Small intestine (tissue), 7 donors: ENCODE measurements at regions not wholly inside any gene's neighbourhood (a gene's known extent, or its start where the extent isn't known, plus 50 kb on each side); places are given as distances from the start of the nearest gene placed in this dataset.
"Not testable (repeated sequence)": the region's sequence is repeated elsewhere in the genome, so short reads cannot be mapped to it uniquely, and the experiment has no call there.

Experiments used
- DNase-seq, 2 donors: peaks; one replicate each; pipeline versions ENCODE4 v3.0.0 to v3.0.0-alpha.2; 2013
- FAIRE-seq: peaks from 2 replicates; lab custom pipeline; 2012; peaks lifted over from hg19 to GRCh38; lab: Jason Lieb, UNC
- H3K27ac ChIP-seq, 3 donors: one replicate each; pipeline ENCODE4 v1.5.1; 2013; ENCODE audit warnings: low read length in 2 of 3, mild to moderate bottlenecking in 2 of 3, control low read depth in 1 of 3, inconsistent platforms in 1 of 3, low read depth in 1 of 3, moderate library complexity in 1 of 3
- H3K27me3 ChIP-seq, 3 donors: one replicate each; pipeline ENCODE4 v1.6.1; 2013; ENCODE audit warnings: low read length in 3 of 3, inconsistent platforms in 1 of 3; ENCODE audit not compliant: control insufficient read depth in 3 of 3, insufficient read depth in 3 of 3
- H3K36me3 ChIP-seq, 3 donors: one replicate each; pipeline ENCODE4 v1.6.1; 2013; ENCODE audit warnings: low read length in 3 of 3, inconsistent platforms in 1 of 3, low read depth in 1 of 3, mild to moderate bottlenecking in 1 of 3, moderate library complexity in 1 of 3; ENCODE audit not compliant: control insufficient read depth in 3 of 3, insufficient read depth in 2 of 3
- H3K4me1 ChIP-seq, 3 donors: one replicate each; pipeline ENCODE4 v1.6.1; 2013; ENCODE audit warnings: low read length in 2 of 3, inconsistent platforms in 1 of 3, low read depth in 1 of 3, mild to moderate bottlenecking in 1 of 3, moderate library complexity in 1 of 3; ENCODE audit not compliant: control insufficient read depth in 3 of 3, insufficient read depth in 2 of 3
- H3K4me3 ChIP-seq, 3 donors: one replicate each; pipeline ENCODE4 v1.5.1; 2013; ENCODE audit warnings: low read length in 3 of 3, control low read depth in 1 of 3, inconsistent platforms in 1 of 3, low read depth in 1 of 3, mild to moderate bottlenecking in 1 of 3, moderate library complexity in 1 of 3
- H3K9me3 ChIP-seq, 2 donors: one replicate each; pipeline ENCODE4 v1.6.1; 2013; ENCODE audit warnings: low read depth in 1 of 2, low read length in 1 of 2; ENCODE audit not compliant: control insufficient read depth in 2 of 2, insufficient read depth in 1 of 2
- WGBS, 3 donors: extraction: QIAGEN DNeasy Blood & Tissue Kit; methylation state at CpG; one replicate each; pipeline ENCODE4 v1.1.7; 2013; 5-methylcytosine and 5-hydroxymethylcytosine counted together
- donor health status: healthy with polysubstance abuse.
- donor health status: control.
- donor health status: control.
- donor health status: Bipolar disorder and iron deficiency.
- donor health status: healthy.

DNA sequence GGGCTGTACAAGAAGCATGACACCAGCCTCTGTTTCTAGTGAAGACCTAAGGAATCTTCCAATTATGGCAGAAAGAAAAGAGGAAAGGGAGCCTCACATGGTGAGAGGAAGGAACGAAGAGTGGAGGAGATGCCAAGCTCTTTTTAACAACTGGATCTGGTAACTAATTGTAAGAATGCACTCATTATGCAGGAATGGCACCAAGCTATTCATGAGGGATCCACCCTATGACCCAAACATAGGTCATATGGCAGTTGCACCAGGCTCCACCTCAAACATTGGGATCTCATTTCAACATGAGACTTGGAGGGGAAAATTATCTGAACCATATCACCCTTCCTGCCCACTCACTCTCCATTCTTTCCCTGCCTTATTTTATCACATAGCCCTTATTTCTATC is 496.0 kb upstream of the SPTLC3 start:
- Histone ChIP-seq H3K27me3 (no peaks in the 10 kb centered on the region), H3K4me3 (no peak overlapping the region), H3K4me1 (no peaks in the 10 kb centered on the region), H3K36me3 (no peaks in the 10 kb centered on the region), H3K9me3 (no peaks in the 10 kb centered on the region), H3K27ac (no peak overlapping the region)
- no peak for DNase-seq
- FAIRE-seq: no peak
- 67 to 81% (median 68%) methylated on average over 1 of the region's 1 CpG for WGBS, 3 donors

DNA sequence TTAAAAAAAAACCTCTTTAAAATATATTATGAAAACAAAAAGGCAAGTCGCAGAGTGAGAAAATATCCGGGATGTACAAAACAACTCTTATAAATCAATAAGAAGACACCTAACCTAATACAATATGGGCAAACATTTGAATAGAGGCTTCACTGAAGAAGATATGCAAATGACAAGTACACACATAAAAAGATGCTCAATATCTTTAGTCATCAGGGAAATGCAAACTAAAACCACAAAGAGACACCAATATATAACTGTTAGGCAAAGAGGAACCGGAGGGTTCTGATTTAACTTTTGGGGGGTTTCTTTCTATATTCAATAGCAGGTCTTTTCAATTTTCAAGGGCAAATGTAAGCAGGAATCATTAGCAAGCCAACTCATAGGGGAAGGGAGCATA is 480.7 kb upstream of the SPTLC3 start:
- DNase-seq (no peak), FAIRE-seq (no peak)
- Histone ChIP-seq H3K36me3 (no peaks in the 10 kb centered on the region), H3K4me3 (no peak overlapping the region), H3K27me3 (no peaks in the 10 kb centered on the region), H3K9me3 (no peaks in the 10 kb centered on the region), H3K27ac (no peak overlapping the region), H3K4me1 (no peaks in the 10 kb centered on the region)
- WGBS, 3 donors: 86 to 90% (median 86%) methylated on average over 3 of the region's 3 CpGs

DNA sequence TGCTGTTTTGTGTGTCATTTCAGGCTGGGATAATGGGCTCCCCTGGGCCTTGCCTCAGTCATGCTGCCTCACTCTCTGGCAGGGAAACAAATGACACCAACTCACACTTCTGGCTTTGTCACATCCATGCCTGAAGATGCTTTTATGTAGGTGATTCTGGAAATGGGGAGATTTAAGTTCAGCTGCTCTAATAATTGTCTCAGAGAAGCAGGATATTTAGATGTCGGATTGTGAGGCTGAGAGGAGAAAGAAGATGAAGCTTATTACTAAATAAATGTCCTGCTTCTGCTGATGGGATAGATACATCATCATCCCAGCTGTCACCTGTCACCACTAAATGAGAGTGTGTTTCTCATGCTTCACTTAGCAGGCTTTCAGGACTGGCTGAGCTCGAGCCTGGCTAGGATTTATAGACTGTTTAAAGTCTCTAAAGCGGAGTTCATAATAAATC is 480.2 kb upstream of the SPTLC3 start:
- no peaks in the 10 kb centered on the region for H3K4me1 ChIP-seq
- WGBS, 3 donors: 46 to 62% (median 53%) methylated on average over 3 of the region's 3 CpGs
- no peak for DNase-seq
- H3K27me3 ChIP-seq: no peaks in the 10 kb centered on the region
- no peak overlapping the region for H3K27ac ChIP-seq
- H3K36me3 ChIP-seq: no peaks in the 10 kb centered on the region
- no peaks in the 10 kb centered on the region for H3K9me3 ChIP-seq
- H3K4me3 ChIP-seq: no peak overlapping the region
- no peak for FAIRE-seq

DNA sequence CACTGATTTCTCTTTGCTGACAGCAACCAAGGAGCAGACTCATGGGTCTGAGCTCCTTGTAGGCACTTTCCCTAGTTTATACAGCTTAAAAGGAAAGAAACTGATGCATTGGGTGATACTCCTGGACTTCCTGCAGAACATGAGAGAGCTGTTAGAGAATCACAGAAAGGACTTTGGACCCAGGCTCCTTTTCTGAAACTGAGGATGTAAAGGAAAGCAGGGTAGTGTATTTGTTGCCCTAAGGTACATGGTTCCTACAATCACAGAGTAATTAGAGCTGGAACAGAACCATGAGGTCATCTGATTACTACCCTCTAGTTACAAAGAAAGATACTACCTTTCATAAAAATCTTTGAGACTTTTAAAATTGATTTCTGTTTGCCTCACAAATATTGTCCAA is 477.1 kb upstream of the SPTLC3 start:
- H3K4me1 ChIP-seq: no peaks in the 10 kb centered on the region
- no peaks in the 10 kb centered on the region for H3K27me3 ChIP-seq
- FAIRE-seq: no peak
- H3K4me3 ChIP-seq: no peak overlapping the region
- no peaks in the 10 kb centered on the region for H3K9me3 ChIP-seq
- peak; percentile 1 to 6 for DNase-seq
- no peak overlapping the region for H3K27ac ChIP-seq
- H3K36me3 ChIP-seq: no peaks in the 10 kb centered on the region

DNA sequence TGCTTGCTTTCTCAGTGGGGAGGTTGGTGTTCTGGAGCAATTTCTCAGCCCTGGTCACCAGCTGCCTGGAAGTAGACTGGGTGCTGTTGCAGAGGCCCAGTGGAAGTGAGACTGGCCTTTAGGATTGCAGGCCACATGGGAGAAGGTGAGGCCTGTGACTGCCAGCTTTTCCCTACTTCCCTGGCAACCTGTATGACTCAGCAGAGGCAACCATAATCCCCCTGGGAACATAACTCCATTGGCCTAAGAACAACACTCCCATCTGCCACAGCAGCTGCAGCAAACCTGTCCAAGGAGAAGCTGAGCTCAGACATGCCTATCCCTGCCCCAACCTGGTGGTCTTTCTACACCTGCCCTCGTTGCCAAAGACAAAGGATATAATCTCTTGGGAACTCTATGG is 473.5 kb upstream of the SPTLC3 start:
- no peak overlapping the region for H3K4me3 ChIP-seq
- DNase-seq: no peak
- H3K4me1 ChIP-seq: no peaks in the 10 kb centered on the region
- H3K27ac ChIP-seq: no peak overlapping the region
- no peaks in the 10 kb centered on the region for H3K9me3 ChIP-seq
- no peak for FAIRE-seq
- no peaks in the 10 kb centered on the region for H3K27me3 ChIP-seq
- H3K36me3 ChIP-seq: no peaks in the 10 kb centered on the region
- 11 to 24% (median 20%) methylated on average over 1 of the region's 1 CpG for WGBS, 3 donors

DNA sequence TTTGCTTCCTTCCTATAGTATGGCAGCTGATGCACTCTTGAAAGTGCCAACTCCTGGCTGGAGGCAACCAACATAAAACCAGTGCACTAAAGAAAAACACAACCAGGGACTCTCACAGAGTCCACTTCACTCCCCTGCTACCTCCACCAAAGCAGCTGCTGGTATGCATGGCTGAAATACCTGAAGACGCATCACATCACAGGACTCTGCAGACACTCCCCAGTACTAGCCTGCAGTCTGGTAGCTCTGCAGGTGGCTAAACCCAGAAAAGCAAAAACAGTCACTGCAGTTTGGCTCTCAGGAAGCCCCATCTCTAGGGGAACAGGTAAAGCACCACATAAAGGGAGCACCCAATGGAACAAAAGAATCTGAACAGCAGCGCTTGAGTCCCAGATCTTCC is 473.0 kb upstream of the SPTLC3 start:
- 82 to 100% (median 95%) methylated on average over 2 of the region's 2 CpGs for WGBS, 3 donors

DNA sequence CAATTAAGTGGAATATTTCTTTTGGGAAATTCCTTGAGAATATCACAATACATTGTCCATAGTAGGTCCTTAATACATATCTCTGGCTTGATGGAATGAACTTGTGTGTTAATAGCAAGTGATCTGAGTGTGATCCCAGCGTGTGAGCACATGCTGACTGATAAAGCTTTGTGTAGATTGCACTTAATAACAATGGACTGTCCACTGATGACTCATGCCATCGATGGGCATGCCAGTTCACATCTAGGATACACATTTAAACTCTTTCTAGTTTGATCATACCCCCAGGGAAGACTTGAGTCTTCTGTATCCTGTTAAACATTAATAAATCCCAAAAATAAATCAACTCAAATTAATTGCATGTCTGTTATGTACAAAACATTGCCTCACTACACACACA is 454.3 kb upstream of the SPTLC3 start:
- Histone ChIP-seq H3K27ac (no peak overlapping the region), H3K4me3 (no peak overlapping the region), H3K9me3 (no peaks in the 10 kb centered on the region), H3K36me3 (no peaks in the 10 kb centered on the region), H3K4me1 (no peaks in the 10 kb centered on the region), H3K27me3 (no peaks in the 10 kb centered on the region)
- FAIRE-seq (no peak), DNase-seq (no peak)
- 5 to 35% (median 10%) methylated on average over 2 of the region's 2 CpGs for WGBS, 3 donors

More for the DNA sequence above, 473.0 kb upstream of the SPTLC3 start:
- no peaks in the 10 kb centered on the region for H3K36me3 ChIP-seq
- H3K27ac ChIP-seq: no peak overlapping the region
- H3K4me1 ChIP-seq: no peaks in the 10 kb centered on the region
- DNase-seq (no peak), FAIRE-seq (no peak)
- no peaks in the 10 kb centered on the region for H3K9me3 ChIP-seq
- no peaks in the 10 kb centered on the region for H3K27me3 ChIP-seq
- no peak overlapping the region for H3K4me3 ChIP-seq

DNA sequence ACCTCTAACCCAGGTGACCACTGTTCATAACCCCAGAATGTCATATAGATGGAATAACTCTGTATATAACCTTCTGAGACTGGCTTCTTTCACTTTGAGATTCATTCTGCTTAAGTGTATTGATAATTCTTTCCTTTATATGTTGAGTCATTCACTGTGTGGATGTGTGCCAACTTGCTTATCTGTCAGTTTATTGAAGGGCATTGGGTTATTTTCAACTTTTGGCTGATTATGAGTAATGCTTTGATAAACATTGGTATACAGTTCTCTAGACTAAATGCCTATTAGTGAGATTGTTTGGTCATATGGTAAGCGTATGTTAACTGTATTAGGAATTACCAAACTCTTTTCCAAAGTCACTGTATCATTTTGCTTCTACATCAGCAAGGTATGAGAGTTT is 453.4 kb upstream of the SPTLC3 start:
- Histone ChIP-seq H3K4me3 (no peak overlapping the region), H3K4me1 (no peaks in the 10 kb centered on the region), H3K27me3 (no peaks in the 10 kb centered on the region), H3K36me3 (no peaks in the 10 kb centered on the region), H3K9me3 (no peaks in the 10 kb centered on the region), H3K27ac (no peak overlapping the region)
- WGBS, 3 donors: 3 to 65% (median 42%) methylated on average over 1 of the region's 1 CpG
- no peak for FAIRE-seq
- DNase-seq: peak in 1 of 2 donors; percentile 48

DNA sequence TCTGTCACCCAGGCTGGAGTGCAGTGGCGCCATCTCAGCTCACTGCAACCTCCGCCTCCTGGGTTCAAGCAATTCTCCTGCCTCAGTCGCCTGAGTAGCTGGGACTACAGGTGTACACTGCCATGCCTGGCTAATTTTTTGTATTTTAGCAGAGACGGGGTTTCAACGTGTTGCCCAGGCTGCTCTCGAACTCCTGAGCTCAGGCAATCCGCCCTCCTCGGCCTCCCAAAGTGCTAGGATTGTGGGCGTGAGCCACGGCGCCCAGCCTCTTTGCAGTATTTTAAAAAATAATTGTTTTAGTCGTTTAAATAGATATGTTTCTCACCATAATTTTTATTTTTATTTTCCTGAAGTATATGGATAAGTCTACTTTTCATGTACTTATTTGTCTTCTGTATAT is 452.9 kb upstream of the SPTLC3 start:
- H3K9me3 ChIP-seq, H3K36me3 ChIP-seq, H3K27ac ChIP-seq, FAIRE-seq, H3K4me1 ChIP-seq, DNase-seq, H3K4me3 ChIP-seq, H3K27me3 ChIP-seq: not testable (repeated sequence)
- 81 to 88% (median 83%) methylated on average over 12 of the region's 12 CpGs for WGBS, 3 donors
